ENCODE measurements at regions not wholly inside any gene's neighbourhood (a gene's known extent, or its start where the extent isn't known, plus 50 kb on each side); places are given as distances from the start of the nearest gene placed in this dataset.
"Not testable (repeated sequence)": the region's sequence is repeated elsewhere in the genome, so short reads cannot be mapped to it uniquely, and the experiment has no call there.

- DNase-seq (ENCODE audit: low read depth): no peak
Observed at GRCh38 chr2:33770023-33770422, 170.9 kb upstream of the FAM98A start.

GRCh38 chr2:33766175-33766574, 167.1 kb upstream of the FAM98A start:
- DNase-seq (ENCODE audit: low read depth): no peak

- DNase-seq (ENCODE audit: low read depth): no peak
Observed at GRCh38 chr2:33765122-33765521, 166.0 kb upstream of the FAM98A start.

GRCh38 chr2:33764551-33764950, 165.5 kb upstream of the FAM98A start:
- DNase-seq (ENCODE audit: low read depth): no peak

- no peak for DNase-seq (ENCODE audit: low read depth)
Observed at GRCh38 chr2:33763671-33764310, 164.7 kb upstream of the FAM98A start.

- no peak for DNase-seq (ENCODE audit: low read depth)
Observed at GRCh38 chr2:33762636-33763035, 163.5 kb upstream of the FAM98A start.

GRCh38 chr2:33746208-33746800, 147.2 kb upstream of the FAM98A start:
- no peak for DNase-seq (ENCODE audit: low read depth)

GRCh38 chr2:33735096-33735495, 136.0 kb upstream of the FAM98A start:
- no peak for DNase-seq (ENCODE audit: low read depth)

GRCh38 chr2:33730804-33731203, 131.7 kb upstream of the FAM98A start:
- DNase-seq (ENCODE audit: low read depth): no peak

GRCh38 chr2:33730193-33730592, 131.1 kb upstream of the FAM98A start:
- DNase-seq (ENCODE audit: low read depth): no peak

GRCh38 chr2:33729353-33729752, 130.3 kb upstream of the FAM98A start:
- no peak for DNase-seq (ENCODE audit: low read depth)

GRCh38 chr2:33728106-33728505, 129.0 kb upstream of the FAM98A start:
- DNase-seq (ENCODE audit: low read depth): no peak

GRCh38 chr2:33727361-33728032, 128.4 kb upstream of the FAM98A start:
- DNase-seq (ENCODE audit: low read depth): no peak

- no peak for DNase-seq (ENCODE audit: low read depth)
Observed at GRCh38 chr2:33726415-33726814, 127.3 kb upstream of the FAM98A start.

- no peak for DNase-seq (ENCODE audit: low read depth)
Observed at GRCh38 chr2:33723329-33723728, 124.2 kb upstream of the FAM98A start.

- DNase-seq (ENCODE audit: low read depth): no peak
Observed at GRCh38 chr2:33719067-33719466, 120.0 kb upstream of the FAM98A start.

GRCh38 chr2:33712674-33713073, 113.6 kb upstream of the FAM98A start:
- DNase-seq (ENCODE audit: low read depth): no peak

- no peak for DNase-seq (ENCODE audit: low read depth)
Observed at GRCh38 chr2:33709951-33710350, 110.9 kb upstream of the FAM98A start.

GRCh38 chr2:33707312-33707711, 108.2 kb upstream of the FAM98A start:
- DNase-seq (ENCODE audit: low read depth): no peak

- DNase-seq (ENCODE audit: low read depth): no peak
Observed at GRCh38 chr2:33706410-33706809, 107.3 kb upstream of the FAM98A start.

- DNase-seq (ENCODE audit: low read depth): no peak
Observed at GRCh38 chr2:33704406-33704855, 105.3 kb upstream of the FAM98A start.

GRCh38 chr2:33696234-33696633, 97.1 kb upstream of the FAM98A start:
- no peak for DNase-seq (ENCODE audit: low read depth)

GRCh38 chr2:33694904-33695303, 95.8 kb upstream of the FAM98A start:
- DNase-seq (ENCODE audit: low read depth): no peak

- not testable (repeated sequence) for DNase-seq (ENCODE audit: low read depth)
Observed at GRCh38 chr2:33690686-33691085, 91.6 kb upstream of the FAM98A start.
